ENCODE measurements at regions not wholly inside any gene's neighbourhood (a gene's known extent, or its start where the extent isn't known, plus 50 kb on each side); places are given as distances from the start of the nearest gene placed in this dataset.
A peak's percentile ranks its signal among the peaks of the same experiment; 100 is the strongest.

GRCh38 chr17:74024871-74025531 is 178.5 kb upstream of the RPL38 start:
- intact Hi-C loops (cut with micrococcal nuclease), result no loop called here
- no peak overlapping the region for H3K27ac Mint-ChIP-seq

GRCh38 chr17:74027444-74027843 is 176.0 kb upstream of the RPL38 start:
- Mint-ChIP-seq H3K4me3 (no peak overlapping the region), H3K27ac (no peak overlapping the region), H3K36me3 (no peaks in the 10 kb centered on the region), H3K27me3 (peaks cover 7 to 16% of the 10 kb centered on the region in 2 donors), H3K4me1 (no peaks in the 10 kb centered on the region), H3K9me3 (no peaks in the 10 kb centered on the region)
- DNase-seq, result no peak
- no peaks in the 10 kb centered on the region for H3K9me3 ChIP-seq (ENCODE audit: control insufficient read depth in 1 of 2, low read length in 2 of 2)
- no peak overlapping the region for H3K4me3 ChIP-seq (ENCODE audit: low read length in 2 of 2)
- no peak overlapping the region for H3K27ac ChIP-seq (ENCODE audit: low read depth, low read length)
- intact Hi-C loops (cut with micrococcal nuclease), result no loop called here
- no peaks in the 10 kb centered on the region for H3K36me3 ChIP-seq (ENCODE audit: insufficient read depth, low read length)
- POLR2A ChIA-PET (ENCODE audit: partially characterized antibody), result interaction anchor here (0.8 kb wide), 1 partner anchor 15 kb away, joined by 3 read pairs; no protein-coding TSS in a partner anchor
- CTCF ChIA-PET (ENCODE audit: partially characterized antibody), result interaction anchor here (1.2 kb wide), 1 partner anchor 17 kb away, joined by 3 read pairs; no protein-coding TSS in a partner anchor
- H3K4me1 ChIP-seq (ENCODE audit: insufficient read depth, low read length), result no peaks in the 10 kb centered on the region
- H3K27me3 ChIP-seq (ENCODE audit: insufficient read depth, low read length), result no peaks in the 10 kb centered on the region

More at GRCh38 chr17:74024871-74025531, 178.5 kb upstream of the RPL38 start:
- H3K9me3 Mint-ChIP-seq, result no peaks in the 10 kb centered on the region
- DNase-seq, result no peak
- Histone ChIP-seq H3K9me3 (ENCODE audit: control insufficient read depth in 1 of 2, low read length in 2 of 2) (no peaks in the 10 kb centered on the region), H3K4me3 (ENCODE audit: low read length in 2 of 2) (no peak overlapping the region), H3K27me3 (ENCODE audit: insufficient read depth, low read length) (no peaks in the 10 kb centered on the region), H3K4me1 (ENCODE audit: insufficient read depth, low read length) (no peaks in the 10 kb centered on the region), H3K36me3 (ENCODE audit: insufficient read depth, low read length) (no peaks in the 10 kb centered on the region), H3K27ac (ENCODE audit: low read depth, low read length) (no peak overlapping the region)
- ChIA-PET CTCF (ENCODE audit: partially characterized antibody) (no interaction called here), POLR2A (ENCODE audit: partially characterized antibody) (no interaction called here)
- H3K36me3 Mint-ChIP-seq, result no peaks in the 10 kb centered on the region
- H3K4me3 Mint-ChIP-seq, result no peak overlapping the region
- H3K4me1 Mint-ChIP-seq, result no peaks in the 10 kb centered on the region
- H3K27me3 Mint-ChIP-seq, result peaks cover 2 to 8% of the 10 kb centered on the region in 2 donors

GRCh38 chr17:74028354-74029116 is 174.9 kb upstream of the RPL38 start:
- intact Hi-C loops (cut with micrococcal nuclease), result no loop called here
- Histone ChIP-seq H3K36me3 (ENCODE audit: insufficient read depth, low read length) (no peaks in the 10 kb centered on the region), H3K4me3 (ENCODE audit: low read length in 2 of 2) (no peak overlapping the region), H3K27me3 (ENCODE audit: insufficient read depth, low read length) (no peaks in the 10 kb centered on the region), H3K27ac (ENCODE audit: low read depth, low read length) (no peak overlapping the region), H3K4me1 (ENCODE audit: insufficient read depth, low read length) (no peaks in the 10 kb centered on the region), H3K9me3 (ENCODE audit: control insufficient read depth in 1 of 2, low read length in 2 of 2) (no peaks in the 10 kb centered on the region)
- no peaks in the 10 kb centered on the region for H3K9me3 Mint-ChIP-seq
- H3K4me3 Mint-ChIP-seq, result no peak overlapping the region
- ChIA-PET CTCF (ENCODE audit: partially characterized antibody) (interaction anchor here (0.7 to 1.2 kb wide), 2 partner anchors 18 to 1096 kb away, joined by 3 read pairs; no protein-coding TSS in a partner anchor), POLR2A (ENCODE audit: partially characterized antibody) (interaction anchor here (0.8 kb wide), 1 partner anchor 16 kb away, joined by 3 read pairs; no protein-coding TSS in a partner anchor)
- peaks cover 6 to 16% of the 10 kb centered on the region in 2 donors for H3K27me3 Mint-ChIP-seq
- DNase-seq, result no peak
- no peaks in the 10 kb centered on the region for H3K4me1 Mint-ChIP-seq
- H3K27ac Mint-ChIP-seq, result no peak overlapping the region
- H3K36me3 Mint-ChIP-seq, result no peaks in the 10 kb centered on the region

GRCh38 chr17:74031316-74032090 is 172.0 kb upstream of the RPL38 start:
- no peak for DNase-seq
- H3K27ac ChIP-seq (ENCODE audit: low read depth, low read length), result no peak overlapping the region
- H3K27me3 ChIP-seq (ENCODE audit: insufficient read depth, low read length), result no peaks in the 10 kb centered on the region
- no peak overlapping the region for H3K27ac Mint-ChIP-seq
- H3K36me3 Mint-ChIP-seq, result no peaks in the 10 kb centered on the region
- peaks cover 8 to 19% of the 10 kb centered on the region in 2 donors for H3K27me3 Mint-ChIP-seq
- POLR2A ChIA-PET (ENCODE audit: partially characterized antibody), result no interaction called here
- H3K9me3 ChIP-seq (ENCODE audit: control insufficient read depth in 1 of 2, low read length in 2 of 2), result no peaks in the 10 kb centered on the region
- H3K4me3 Mint-ChIP-seq, result no peak overlapping the region
- no peaks in the 10 kb centered on the region for H3K36me3 ChIP-seq (ENCODE audit: insufficient read depth, low read length)
- H3K4me1 Mint-ChIP-seq, result no peaks in the 10 kb centered on the region
- CTCF ChIA-PET (ENCODE audit: partially characterized antibody), result no interaction called here
- peaks cover 0 to 2% (median 0%) of the 10 kb centered on the region in 8 donors for H3K9me3 Mint-ChIP-seq
- intact Hi-C loops (cut with micrococcal nuclease), result no loop called here
- H3K4me3 ChIP-seq (ENCODE audit: low read length in 2 of 2), result no peak overlapping the region
- H3K4me1 ChIP-seq (ENCODE audit: insufficient read depth, low read length), result no peaks in the 10 kb centered on the region

- Histone ChIP-seq H3K36me3 (ENCODE audit: insufficient read depth, low read length) (no peaks in the 10 kb centered on the region), H3K4me1 (ENCODE audit: insufficient read depth, low read length) (no peaks in the 10 kb centered on the region), H3K4me3 (ENCODE audit: low read length in 2 of 2) (no peak overlapping the region), H3K27me3 (ENCODE audit: insufficient read depth, low read length) (no peaks in the 10 kb centered on the region), H3K27ac (ENCODE audit: low read depth, low read length) (no peak overlapping the region), H3K9me3 (ENCODE audit: control insufficient read depth in 1 of 2, low read length in 2 of 2) (no peaks in the 10 kb centered on the region)
- DNase-seq, result no peak
- H3K27me3 Mint-ChIP-seq, result peaks cover 8 to 21% of the 10 kb centered on the region in 2 donors
- intact Hi-C loops (cut with micrococcal nuclease), result no loop called here
- no peak overlapping the region for H3K4me3 Mint-ChIP-seq
- no peaks in the 10 kb centered on the region for H3K4me1 Mint-ChIP-seq
- ChIA-PET CTCF (ENCODE audit: partially characterized antibody) (no interaction called here), POLR2A (ENCODE audit: partially characterized antibody) (no interaction called here)
- peaks cover 0 to 3% (median 0%) of the 10 kb centered on the region in 8 donors for H3K9me3 Mint-ChIP-seq
- H3K36me3 Mint-ChIP-seq, result no peaks in the 10 kb centered on the region
- H3K27ac Mint-ChIP-seq, result peak overlapping the region in 1 of 7 donors; percentile 72
Measured at GRCh38 chr17:74032222-74032621, 171.3 kb upstream of the RPL38 start.

GRCh38 chr17:74037320-74037719 is 166.2 kb upstream of the RPL38 start:
- H3K4me3 ChIP-seq (ENCODE audit: low read length in 2 of 2), result no peak overlapping the region
- H3K4me1 ChIP-seq (ENCODE audit: insufficient read depth, low read length), result no peaks in the 10 kb centered on the region
- Mint-ChIP-seq H3K36me3 (no peaks in the 10 kb centered on the region), H3K27ac (no peak overlapping the region), H3K9me3 (peaks cover 0 to 3% (median 0%) of the 10 kb centered on the region in 8 donors), H3K27me3 (peaks cover 3 to 8% of the 10 kb centered on the region in 2 donors), H3K4me3 (no peak overlapping the region), H3K4me1 (no peaks in the 10 kb centered on the region)
- H3K27ac ChIP-seq (ENCODE audit: low read depth, low read length), result no peak overlapping the region
- intact Hi-C loops (cut with micrococcal nuclease), result no loop called here
- H3K36me3 ChIP-seq (ENCODE audit: insufficient read depth, low read length), result no peaks in the 10 kb centered on the region
- CTCF ChIA-PET (ENCODE audit: partially characterized antibody), result no interaction called here
- H3K27me3 ChIP-seq (ENCODE audit: insufficient read depth, low read length), result no peaks in the 10 kb centered on the region
- POLR2A ChIA-PET (ENCODE audit: partially characterized antibody), result no interaction called here
- no peaks in the 10 kb centered on the region for H3K9me3 ChIP-seq (ENCODE audit: control insufficient read depth in 1 of 2, low read length in 2 of 2)
- DNase-seq, result no peak

- ChIA-PET CTCF (ENCODE audit: partially characterized antibody) (no interaction called here), POLR2A (ENCODE audit: partially characterized antibody) (no interaction called here)
- H3K27ac Mint-ChIP-seq, result no peak overlapping the region
- no peaks in the 10 kb centered on the region for H3K36me3 Mint-ChIP-seq
- H3K4me1 ChIP-seq (ENCODE audit: insufficient read depth, low read length), result no peaks in the 10 kb centered on the region
- H3K27me3 ChIP-seq (ENCODE audit: insufficient read depth, low read length), result no peaks in the 10 kb centered on the region
- H3K4me3 ChIP-seq (ENCODE audit: low read length in 2 of 2), result no peak overlapping the region
- H3K9me3 ChIP-seq (ENCODE audit: control insufficient read depth in 1 of 2, low read length in 2 of 2), result no peaks in the 10 kb centered on the region
- intact Hi-C loops (cut with micrococcal nuclease), result no loop called here
- H3K27ac ChIP-seq (ENCODE audit: low read depth, low read length), result no peak overlapping the region
- H3K36me3 ChIP-seq (ENCODE audit: insufficient read depth, low read length), result no peaks in the 10 kb centered on the region
- H3K4me3 Mint-ChIP-seq, result no peak overlapping the region
- H3K9me3 Mint-ChIP-seq, result peaks cover 0 to 2% (median 0%) of the 10 kb centered on the region in 8 donors
- H3K27me3 Mint-ChIP-seq, result peaks cover 5 to 7% of the 10 kb centered on the region in 2 donors
- no peaks in the 10 kb centered on the region for H3K4me1 Mint-ChIP-seq
- DNase-seq, result no peak
Measured at GRCh38 chr17:74040291-74040690, 163.2 kb upstream of the RPL38 start.
